Fibroblast of skin of left biceps (primary cell): ENCODE measurements at regions not wholly inside any gene's neighbourhood (a gene's known extent, or its start where the extent isn't known, plus 50 kb on each side); places are given as distances from the start of the nearest gene placed in this dataset.

Source experiments
- DNase-seq, 2 experiments: peaks; one replicate each; pipeline ENCODE4 v3.0.0-alpha.2; 2013; ENCODE audit warnings: low read depth in 2 of 2

GRCh38 chr9:108158236-108158995 is 668.8 kb upstream of the KLF4 start:
- no peak for DNase-seq

- DNase-seq, result no peak
Measured at GRCh38 chr9:108156270-108156998, 666.9 kb upstream of the KLF4 start.

- no peak for DNase-seq
Measured at GRCh38 chr9:108153416-108153815, 663.8 kb upstream of the KLF4 start.

GRCh38 chr9:108150736-108151586 is 661.4 kb upstream of the KLF4 start:
- peak; percentile 62 to 65 for DNase-seq

GRCh38 chr9:108149326-108149725 is 659.8 kb upstream of the KLF4 start:
- DNase-seq, result no peak

- peak; percentile 46 to 53 for DNase-seq
Measured at GRCh38 chr9:108142504-108143201, 653.1 kb upstream of the KLF4 start.

GRCh38 chr9:108142142-108142503 is 652.6 kb upstream of the KLF4 start:
- no peak for DNase-seq

GRCh38 chr9:108139900-108140299 is 650.3 kb upstream of the KLF4 start:
- no peak for DNase-seq

- no peak for DNase-seq
Measured at GRCh38 chr9:108138516-108138915, 648.9 kb upstream of the KLF4 start.

- DNase-seq, result no peak
Measured at GRCh38 chr9:108136656-108137055, 647.1 kb upstream of the KLF4 start.

GRCh38 chr9:108134486-108135128 is 645.0 kb upstream of the KLF4 start:
- DNase-seq, result no peak

GRCh38 chr9:108133680-108134079 is 644.1 kb upstream of the KLF4 start:
- DNase-seq, result no peak

- DNase-seq, result no peak
Measured at GRCh38 chr9:108133101-108133500, 643.5 kb upstream of the KLF4 start.

- no peak for DNase-seq
Measured at GRCh38 chr9:108130905-108131304, 641.3 kb upstream of the KLF4 start.

GRCh38 chr9:108125625-108126024 is 636.1 kb upstream of the KLF4 start:
- no peak for DNase-seq

GRCh38 chr9:108119530-108120113 is 630.1 kb upstream of the KLF4 start:
- no peak for DNase-seq

GRCh38 chr9:108117795-108118194 is 628.2 kb upstream of the KLF4 start:
- DNase-seq, result peak in 1 of 2 experiments; percentile 16

GRCh38 chr9:108117306-108117705 is 627.7 kb upstream of the KLF4 start:
- no peak for DNase-seq

- DNase-seq, result no peak
Measured at GRCh38 chr9:108113596-108113995, 624.0 kb upstream of the KLF4 start.

GRCh38 chr9:108109927-108110690 is 620.5 kb upstream of the KLF4 start:
- DNase-seq, result no peak
